Transverse colon (tissue), 4 donors: ENCODE measurements at regions not wholly inside any gene's neighbourhood (a gene's known extent, or its start where the extent isn't known, plus 50 kb on each side); places are given as distances from the start of the nearest gene placed in this dataset.

Experiments used
- EP300 ChIP-seq: sonication (generic); formaldehyde crosslinking; IDR thresholded peaks from one replicate; pipeline ENCODE4 v1.6.1; 2017; ENCODE audit warnings: antibody characterized with exemption, low read depth
- POLR2A ChIP-seq: fragments of 450-650 bp; IDR thresholded peaks from one replicate; pipeline ENCODE4 v1.6.1; 2016; ENCODE audit warnings: antibody characterized with exemption, mild to moderate bottlenecking, moderate library complexity
- POLR2AphosphoS5 ChIP-seq, 3 donors: sonication (generic); formaldehyde crosslinking; IDR thresholded peaks; one replicate each; pipeline ENCODE4 v1.6.1; 2016; ENCODE audit warnings: antibody characterized with exemption in 3 of 3
- TF ChIP-seq, protein P1 (sequence below), 5 experiments: fragments of 200-600 bp in 3 of 5; fragments of 450-650 bp in 2 of 5; sonication (generic) in 3 of 5; IDR thresholded peaks; 1 replicate in 2 of 5; 2 replicates in 3 of 5; pipeline ENCODE4 v1.5.1; 2016 to 2017; ENCODE audit warnings: antibody characterized with exemption in 5 of 5, inconsistent platforms in 3 of 5, mild to moderate bottlenecking in 2 of 5, moderate library complexity in 1 of 5

DNA sequence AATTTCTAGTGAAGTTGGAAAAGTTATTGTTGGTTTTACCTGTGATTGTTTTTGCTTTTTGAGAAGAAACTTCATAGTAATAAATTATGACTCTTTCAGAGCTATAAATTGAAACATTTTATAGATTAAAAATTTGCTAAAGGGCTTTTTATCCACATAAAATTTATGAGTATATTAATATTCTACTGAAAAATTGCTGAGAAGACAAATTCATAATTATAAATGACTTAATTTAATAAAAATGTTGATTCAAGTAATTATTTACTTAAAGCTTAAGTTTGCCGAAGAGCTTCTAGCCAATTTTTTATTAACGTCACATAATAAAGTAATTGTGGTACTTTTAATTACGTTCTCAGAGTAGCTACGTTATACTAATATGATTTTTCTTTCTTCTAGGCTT lies 761.7 kb downstream of the DNAJB9 start:
- TF ChIP-seq, protein P1, sequence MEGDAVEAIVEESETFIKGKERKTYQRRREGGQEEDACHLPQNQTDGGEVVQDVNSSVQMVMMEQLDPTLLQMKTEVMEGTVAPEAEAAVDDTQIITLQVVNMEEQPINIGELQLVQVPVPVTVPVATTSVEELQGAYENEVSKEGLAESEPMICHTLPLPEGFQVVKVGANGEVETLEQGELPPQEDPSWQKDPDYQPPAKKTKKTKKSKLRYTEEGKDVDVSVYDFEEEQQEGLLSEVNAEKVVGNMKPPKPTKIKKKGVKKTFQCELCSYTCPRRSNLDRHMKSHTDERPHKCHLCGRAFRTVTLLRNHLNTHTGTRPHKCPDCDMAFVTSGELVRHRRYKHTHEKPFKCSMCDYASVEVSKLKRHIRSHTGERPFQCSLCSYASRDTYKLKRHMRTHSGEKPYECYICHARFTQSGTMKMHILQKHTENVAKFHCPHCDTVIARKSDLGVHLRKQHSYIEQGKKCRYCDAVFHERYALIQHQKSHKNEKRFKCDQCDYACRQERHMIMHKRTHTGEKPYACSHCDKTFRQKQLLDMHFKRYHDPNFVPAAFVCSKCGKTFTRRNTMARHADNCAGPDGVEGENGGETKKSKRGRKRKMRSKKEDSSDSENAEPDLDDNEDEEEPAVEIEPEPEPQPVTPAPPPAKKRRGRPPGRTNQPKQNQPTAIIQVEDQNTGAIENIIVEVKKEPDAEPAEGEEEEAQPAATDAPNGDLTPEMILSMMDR (IDR thresholded peaks at IDR 0.05): no peak
- TF ChIP-seq POLR2A (no peak), EP300 (no peak), POLR2AphosphoS5 (IDR thresholded peaks at IDR 0.05) (no peak)
